ENCODE measurements at regions not wholly inside any gene's neighbourhood (a gene's known extent, or its start where the extent isn't known, plus 50 kb on each side); places are given as distances from the start of the nearest gene placed in this dataset.

DNA sequence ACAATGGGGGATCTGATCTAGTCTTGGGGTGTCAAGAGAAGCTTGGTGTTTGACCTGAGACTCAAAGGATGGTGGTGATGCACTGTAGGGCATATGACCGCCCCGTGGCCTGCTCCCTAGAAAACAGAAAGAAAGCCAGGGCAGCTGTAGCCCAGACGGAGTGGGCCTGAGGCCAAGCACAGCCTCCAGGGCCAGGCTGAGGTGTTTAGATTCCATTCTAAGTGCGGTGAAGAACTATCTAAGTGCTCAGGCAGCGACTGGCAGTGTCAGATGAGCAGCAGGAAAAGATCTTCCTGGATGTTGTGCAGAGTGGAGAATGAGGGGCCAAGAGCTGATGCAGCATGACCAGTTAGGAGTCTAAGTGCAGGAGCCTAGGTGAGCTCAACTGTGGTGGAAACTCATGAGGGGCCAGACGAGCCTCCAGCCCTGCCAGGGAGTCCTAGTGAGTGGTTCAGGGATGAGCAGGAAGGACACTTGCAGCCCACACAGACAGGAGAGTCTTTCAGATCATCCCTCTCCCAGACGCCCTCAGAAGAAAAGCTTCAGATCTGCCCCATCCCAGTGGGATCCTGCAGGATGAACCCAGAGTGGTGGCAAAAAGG lies 314.2 kb upstream of the CCL2 start:
- no peak for DNase-seq (ENCODE audit: extremely low spot score, unreplicated experiment)
- TF ChIP-seq, protein P1, sequence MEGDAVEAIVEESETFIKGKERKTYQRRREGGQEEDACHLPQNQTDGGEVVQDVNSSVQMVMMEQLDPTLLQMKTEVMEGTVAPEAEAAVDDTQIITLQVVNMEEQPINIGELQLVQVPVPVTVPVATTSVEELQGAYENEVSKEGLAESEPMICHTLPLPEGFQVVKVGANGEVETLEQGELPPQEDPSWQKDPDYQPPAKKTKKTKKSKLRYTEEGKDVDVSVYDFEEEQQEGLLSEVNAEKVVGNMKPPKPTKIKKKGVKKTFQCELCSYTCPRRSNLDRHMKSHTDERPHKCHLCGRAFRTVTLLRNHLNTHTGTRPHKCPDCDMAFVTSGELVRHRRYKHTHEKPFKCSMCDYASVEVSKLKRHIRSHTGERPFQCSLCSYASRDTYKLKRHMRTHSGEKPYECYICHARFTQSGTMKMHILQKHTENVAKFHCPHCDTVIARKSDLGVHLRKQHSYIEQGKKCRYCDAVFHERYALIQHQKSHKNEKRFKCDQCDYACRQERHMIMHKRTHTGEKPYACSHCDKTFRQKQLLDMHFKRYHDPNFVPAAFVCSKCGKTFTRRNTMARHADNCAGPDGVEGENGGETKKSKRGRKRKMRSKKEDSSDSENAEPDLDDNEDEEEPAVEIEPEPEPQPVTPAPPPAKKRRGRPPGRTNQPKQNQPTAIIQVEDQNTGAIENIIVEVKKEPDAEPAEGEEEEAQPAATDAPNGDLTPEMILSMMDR (IDR thresholded peaks at IDR 0.05): no peak
- H3K4me1 Mint-ChIP-seq (ENCODE audit: unreplicated experiment): no peaks in the 10 kb centered on the region
- H3K4me3 Mint-ChIP-seq (ENCODE audit: unreplicated experiment): no peak overlapping the region
- no peaks in the 10 kb centered on the region for H3K36me3 Mint-ChIP-seq (ENCODE audit: unreplicated experiment)
- H3K27ac Mint-ChIP-seq (ENCODE audit: unreplicated experiment): no peak overlapping the region
- H3K9me3 Mint-ChIP-seq (ENCODE audit: unreplicated experiment): peaks cover 19% of the 10 kb centered on the region
- no peaks in the 10 kb centered on the region for H3K27me3 Mint-ChIP-seq (ENCODE audit: unreplicated experiment)

DNA sequence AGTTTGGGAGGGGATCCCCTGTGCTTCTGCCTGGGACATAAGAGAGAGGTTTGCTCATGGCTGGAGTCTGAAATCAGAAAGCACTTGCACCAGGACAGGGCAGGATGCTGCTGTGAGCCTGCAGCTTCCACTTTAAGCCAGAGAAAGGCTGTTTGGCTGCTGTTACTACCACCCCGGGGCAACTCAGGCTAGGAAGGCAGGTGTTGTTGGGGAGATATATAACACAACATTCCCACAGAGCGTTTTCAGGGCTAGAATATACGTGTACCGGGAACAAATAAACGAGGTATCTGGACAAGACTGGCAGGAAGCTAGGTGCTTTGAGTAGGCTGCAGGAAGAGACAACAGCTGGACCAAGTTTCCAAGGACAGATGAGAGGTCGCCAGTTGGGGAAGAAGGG lies 313.3 kb upstream of the CCL2 start:
- H3K4me3 Mint-ChIP-seq (ENCODE audit: unreplicated experiment): no peak overlapping the region
- no peaks in the 10 kb centered on the region for H3K27me3 Mint-ChIP-seq (ENCODE audit: unreplicated experiment)
- DNase-seq (ENCODE audit: extremely low spot score, unreplicated experiment): no peak
- H3K9me3 Mint-ChIP-seq (ENCODE audit: unreplicated experiment): peaks cover 19% of the 10 kb centered on the region
- H3K4me1 Mint-ChIP-seq (ENCODE audit: unreplicated experiment): no peaks in the 10 kb centered on the region
- TF ChIP-seq, protein P1 (IDR thresholded peaks at IDR 0.05): no peak
- H3K27ac Mint-ChIP-seq (ENCODE audit: unreplicated experiment): no peak overlapping the region
- H3K36me3 Mint-ChIP-seq (ENCODE audit: unreplicated experiment): no peaks in the 10 kb centered on the region

DNA sequence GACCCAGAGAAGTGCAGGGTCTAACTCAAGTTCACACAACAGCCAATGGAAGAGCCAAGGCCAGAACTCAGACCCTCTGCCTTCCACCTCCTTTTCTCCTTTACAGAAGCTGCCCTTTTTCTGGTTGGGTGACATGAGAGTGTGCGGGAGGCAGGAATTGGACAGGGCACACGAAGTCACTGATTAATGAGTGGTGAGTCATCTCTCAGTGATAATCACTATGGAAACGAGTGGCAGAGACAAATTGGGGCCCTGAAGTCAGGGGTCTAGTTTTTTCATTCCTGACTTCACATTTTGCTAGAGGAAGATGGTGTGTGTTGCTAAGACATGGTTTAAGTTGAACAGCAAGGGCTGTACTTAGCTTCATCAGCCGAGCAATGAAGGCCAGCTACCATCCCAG lies 312.7 kb upstream of the CCL2 start:
- H3K27ac Mint-ChIP-seq (ENCODE audit: unreplicated experiment): no peak overlapping the region
- H3K4me1 Mint-ChIP-seq (ENCODE audit: unreplicated experiment): no peaks in the 10 kb centered on the region
- TF ChIP-seq, protein P1 (IDR thresholded peaks at IDR 0.05): no peak
- H3K9me3 Mint-ChIP-seq (ENCODE audit: unreplicated experiment): peaks cover 19% of the 10 kb centered on the region
- no peak overlapping the region for H3K4me3 Mint-ChIP-seq (ENCODE audit: unreplicated experiment)
- DNase-seq (ENCODE audit: extremely low spot score, unreplicated experiment): no peak
- no peaks in the 10 kb centered on the region for H3K27me3 Mint-ChIP-seq (ENCODE audit: unreplicated experiment)
- H3K36me3 Mint-ChIP-seq (ENCODE audit: unreplicated experiment): no peaks in the 10 kb centered on the region

DNA sequence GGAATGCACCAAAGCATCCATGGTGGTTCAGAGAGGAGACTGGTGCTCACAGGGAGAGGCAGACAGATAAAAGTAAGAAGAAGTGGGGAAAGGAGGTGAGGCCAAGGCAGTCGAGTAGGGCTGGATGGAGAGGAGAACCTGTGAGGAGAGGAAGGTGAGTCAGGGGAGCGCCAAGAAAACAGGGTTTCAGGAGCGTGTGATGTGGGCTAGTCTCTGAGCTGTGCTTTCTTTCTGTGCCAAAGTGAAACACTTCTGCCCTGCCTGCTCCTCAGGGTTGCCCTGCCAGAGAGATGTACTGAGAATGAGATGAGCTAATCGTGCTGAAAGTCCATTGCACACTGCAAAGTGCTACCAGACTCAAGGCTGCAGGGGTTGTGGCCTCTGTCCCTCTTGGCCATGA lies 310.7 kb upstream of the CCL2 start:
- Mint-ChIP-seq H3K9me3 (ENCODE audit: unreplicated experiment) (peaks cover 13% of the 10 kb centered on the region), H3K27me3 (ENCODE audit: unreplicated experiment) (no peaks in the 10 kb centered on the region), H3K36me3 (ENCODE audit: unreplicated experiment) (no peaks in the 10 kb centered on the region), H3K27ac (ENCODE audit: unreplicated experiment) (no peak overlapping the region), H3K4me3 (ENCODE audit: unreplicated experiment) (no peak overlapping the region), H3K4me1 (ENCODE audit: unreplicated experiment) (no peaks in the 10 kb centered on the region)
- TF ChIP-seq, protein P1 (IDR thresholded peaks at IDR 0.05): no peak
- no peak for DNase-seq (ENCODE audit: extremely low spot score, unreplicated experiment)

DNA sequence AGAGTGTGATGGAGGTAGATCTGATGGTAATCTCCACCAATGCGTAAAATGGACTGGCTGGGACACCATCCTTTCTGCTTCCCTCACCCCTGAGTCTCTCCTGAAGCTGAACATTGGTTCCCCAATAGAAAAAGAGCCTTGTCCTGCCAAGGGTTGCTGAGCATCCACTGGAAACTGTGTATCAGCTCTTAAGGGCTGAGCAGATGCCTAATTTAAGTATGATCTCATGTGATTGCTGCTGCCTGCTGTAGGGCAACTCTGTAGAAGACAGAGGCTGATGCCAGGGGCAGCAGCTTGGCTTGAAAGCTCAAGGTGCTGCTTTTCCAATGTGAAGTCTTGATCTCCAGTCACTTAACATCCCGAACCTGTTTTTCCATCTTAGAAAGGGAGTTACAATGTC lies 310.3 kb upstream of the CCL2 start:
- peaks cover 13% of the 10 kb centered on the region for H3K9me3 Mint-ChIP-seq (ENCODE audit: unreplicated experiment)

More for the DNA sequence above, 310.3 kb upstream of the CCL2 start:
- no peaks in the 10 kb centered on the region for H3K4me1 Mint-ChIP-seq (ENCODE audit: unreplicated experiment)
- DNase-seq (ENCODE audit: extremely low spot score, unreplicated experiment): no peak
- TF ChIP-seq, protein P1 (IDR thresholded peaks at IDR 0.05): no peak
- no peaks in the 10 kb centered on the region for H3K36me3 Mint-ChIP-seq (ENCODE audit: unreplicated experiment)
- no peak overlapping the region for H3K4me3 Mint-ChIP-seq (ENCODE audit: unreplicated experiment)
- H3K27me3 Mint-ChIP-seq (ENCODE audit: unreplicated experiment): no peaks in the 10 kb centered on the region
- no peak overlapping the region for H3K27ac Mint-ChIP-seq (ENCODE audit: unreplicated experiment)

All from osteocyte (in vitro differentiated cells).